Subcutaneous abdominal adipose tissue (tissue), 5 donors: ENCODE measurements at regions not wholly inside any gene's neighbourhood (a gene's known extent, or its start where the extent isn't known, plus 50 kb on each side); places are given as distances from the start of the nearest gene placed in this dataset.
A peak's percentile ranks its signal among the peaks of the same experiment; 100 is the strongest.

ENCODE experiments used
- H3K27ac ChIP-seq: one replicate; pipeline ENCODE4 v1.7.0; 2013; ENCODE audit warnings: low read depth, mild to moderate bottlenecking, inconsistent platforms, low read length, moderate library complexity
- H3K27me3 ChIP-seq, 5 donors: one replicate each; pipeline ENCODE4 v1.7.0; 2013; ENCODE audit warnings: low read length in 5 of 5, inconsistent platforms in 1 of 5; ENCODE audit not compliant: control insufficient read depth in 5 of 5, insufficient read depth in 4 of 5
- H3K36me3 ChIP-seq, 5 donors: one replicate each; pipeline ENCODE4 v1.7.0; 2013; ENCODE audit warnings: low read length in 5 of 5; ENCODE audit not compliant: control insufficient read depth in 5 of 5, insufficient read depth in 5 of 5
- H3K4me1 ChIP-seq, 5 donors: one replicate each; pipeline ENCODE4 v1.7.0; 2013; ENCODE audit warnings: low read length in 5 of 5, mild to moderate bottlenecking in 3 of 5, moderate library complexity in 1 of 5; ENCODE audit not compliant: control insufficient read depth in 5 of 5, insufficient read depth in 5 of 5
- H3K4me3 ChIP-seq, 5 donors: one replicate each; pipeline ENCODE4 v1.7.0; 2013; ENCODE audit warnings: low read length in 5 of 5, low read depth in 1 of 5
- H3K9ac ChIP-seq, 5 donors: one replicate each; pipeline ENCODE4 v1.7.0; 2013; ENCODE audit warnings: low read length in 5 of 5, mild to moderate bottlenecking in 4 of 5, moderate library complexity in 3 of 5
- H3K9me3 ChIP-seq, 5 donors: one replicate each; pipeline ENCODE4 v1.7.0; 2013; ENCODE audit warnings: low read length in 5 of 5; ENCODE audit not compliant: control insufficient read depth in 5 of 5
- donor health status: healthy.
- donor health status: healthy.
- donor health status: healthy.
- donor health status: healthy.
- donor health status: healthy.

DNA sequence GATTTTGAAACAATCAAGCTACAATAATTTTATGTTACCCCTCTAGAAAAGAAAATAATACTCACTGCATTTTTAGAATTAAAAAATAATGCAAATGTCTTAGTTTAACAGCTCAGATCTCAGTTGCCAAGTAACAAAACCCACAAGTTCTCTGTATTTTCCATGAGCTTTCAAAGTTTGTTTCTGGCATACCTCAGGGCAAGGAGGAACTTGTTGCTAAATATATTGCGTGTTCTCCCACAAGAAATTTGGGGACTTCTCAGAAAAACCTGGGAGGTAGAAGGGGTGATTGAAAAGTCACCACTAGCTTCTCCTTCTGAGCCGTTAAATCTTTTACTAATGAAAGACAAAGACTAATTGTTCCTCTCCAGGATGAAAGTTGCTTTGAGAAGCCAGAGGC, 236.8 kb upstream of the MARCKS start:
- Histone ChIP-seq H3K9ac (no peak overlapping the region), H3K4me3 (no peak overlapping the region), H3K36me3 (no peaks in the 10 kb centered on the region), H3K27me3 (no peaks in the 10 kb centered on the region), H3K27ac (no peak overlapping the region), H3K4me1 (no peaks in the 10 kb centered on the region), H3K9me3 (no peaks in the 10 kb centered on the region)

DNA sequence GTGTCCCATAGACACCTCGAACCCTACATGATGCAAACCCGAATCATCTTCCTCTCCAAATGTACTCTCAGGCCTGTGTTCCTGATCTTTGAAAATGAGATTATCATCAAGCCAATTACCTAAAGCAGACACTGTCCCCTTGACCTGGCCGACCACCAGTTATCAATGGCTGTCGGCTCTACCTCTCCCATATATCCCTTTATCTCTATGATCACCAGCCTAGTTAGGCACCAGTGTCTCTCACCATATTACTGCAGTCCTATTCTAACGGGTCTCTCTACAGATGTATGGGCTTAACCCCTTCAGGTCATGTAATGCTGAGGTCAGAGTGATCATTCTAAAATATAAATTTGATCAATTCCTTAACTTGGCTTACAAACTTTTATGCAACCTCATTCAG, 234.9 kb upstream of the MARCKS start:
- no peak overlapping the region for H3K27ac ChIP-seq
- no peaks in the 10 kb centered on the region for H3K27me3 ChIP-seq
- H3K4me1 ChIP-seq, result no peaks in the 10 kb centered on the region
- no peaks in the 10 kb centered on the region for H3K9me3 ChIP-seq
- no peaks in the 10 kb centered on the region for H3K36me3 ChIP-seq
- H3K4me3 ChIP-seq, result no peak overlapping the region
- H3K9ac ChIP-seq, result no peak overlapping the region

DNA sequence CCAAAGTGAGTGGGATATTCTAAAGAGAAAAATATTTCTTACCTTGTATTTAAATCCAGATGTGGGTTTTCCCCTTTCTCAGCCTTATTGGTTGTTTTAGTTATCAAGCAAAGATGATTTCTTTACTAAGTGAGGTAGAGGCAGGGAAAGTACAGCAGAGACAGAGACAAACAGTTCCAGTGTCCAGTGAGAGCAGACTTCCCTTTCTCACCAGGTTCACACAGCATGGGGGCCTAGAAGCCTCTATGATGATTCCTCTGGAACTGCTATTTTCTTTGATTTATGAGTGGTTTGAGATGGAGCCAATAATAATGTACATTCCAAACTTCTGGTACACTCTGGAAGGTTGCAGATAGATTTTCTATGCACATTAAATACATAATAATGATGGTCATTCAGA, 234.0 kb upstream of the MARCKS start:
- no peaks in the 10 kb centered on the region for H3K27me3 ChIP-seq

DNA sequence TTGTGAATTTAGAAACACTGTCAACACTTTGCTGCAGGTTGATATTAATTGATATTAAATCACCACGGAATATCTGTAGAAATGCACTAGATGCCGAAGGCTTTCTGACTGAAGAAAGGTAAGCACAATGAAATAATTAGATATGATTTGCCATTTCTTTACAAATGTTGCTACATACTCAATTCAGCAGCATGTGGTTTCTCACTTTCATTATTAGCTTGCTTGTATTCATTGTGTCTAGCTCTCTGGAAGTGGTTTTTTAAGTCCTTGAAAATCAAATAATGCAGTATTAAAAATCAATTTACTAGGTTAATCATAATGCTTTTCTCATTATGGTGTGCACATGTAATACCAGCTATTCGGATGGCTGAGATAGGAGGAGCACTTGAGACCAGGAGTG, 231.3 kb upstream of the MARCKS start:
- no peak overlapping the region for H3K9ac ChIP-seq
- no peaks in the 10 kb centered on the region for H3K36me3 ChIP-seq
- no peak overlapping the region for H3K27ac ChIP-seq
- no peak overlapping the region for H3K4me3 ChIP-seq
- no peaks in the 10 kb centered on the region for H3K9me3 ChIP-seq
- H3K27me3 ChIP-seq, result no peaks in the 10 kb centered on the region
- peaks cover 0 to 17% (median 14%) of the 10 kb centered on the region in 5 donors for H3K4me1 ChIP-seq

More for the DNA sequence above, 234.0 kb upstream of the MARCKS start:
- no peak overlapping the region for H3K4me3 ChIP-seq
- no peaks in the 10 kb centered on the region for H3K9me3 ChIP-seq
- H3K9ac ChIP-seq, result no peak overlapping the region
- no peak overlapping the region for H3K27ac ChIP-seq
- no peaks in the 10 kb centered on the region for H3K4me1 ChIP-seq
- H3K36me3 ChIP-seq, result no peaks in the 10 kb centered on the region

DNA sequence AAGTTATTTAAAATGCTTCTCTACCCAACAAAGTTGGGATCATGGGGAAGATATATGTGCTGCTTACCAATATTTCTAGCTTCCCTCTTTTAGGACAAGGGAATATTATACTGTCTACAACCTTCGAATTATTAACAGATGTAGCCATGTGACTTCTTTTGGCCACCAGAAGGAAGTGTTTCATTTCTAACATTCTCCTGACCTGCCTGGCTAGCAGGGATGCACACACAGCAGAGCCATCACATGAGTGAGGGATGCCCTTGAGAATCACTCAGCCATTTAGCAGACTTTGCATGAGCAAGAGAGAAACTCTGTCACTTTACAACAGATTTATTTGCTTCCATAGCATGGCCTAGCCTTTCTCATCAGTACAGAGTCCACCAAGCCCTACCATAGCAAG, 230.7 kb upstream of the MARCKS start:
- H3K4me3 ChIP-seq, result no peak overlapping the region
- no peaks in the 10 kb centered on the region for H3K36me3 ChIP-seq
- H3K4me1 ChIP-seq, result peaks cover 4 to 23% (median 20%) of the 10 kb centered on the region in 5 donors
- H3K27me3 ChIP-seq, result no peaks in the 10 kb centered on the region
- H3K9ac ChIP-seq, result no peak overlapping the region
- H3K9me3 ChIP-seq, result no peaks in the 10 kb centered on the region
- H3K27ac ChIP-seq, result no peak overlapping the region

DNA sequence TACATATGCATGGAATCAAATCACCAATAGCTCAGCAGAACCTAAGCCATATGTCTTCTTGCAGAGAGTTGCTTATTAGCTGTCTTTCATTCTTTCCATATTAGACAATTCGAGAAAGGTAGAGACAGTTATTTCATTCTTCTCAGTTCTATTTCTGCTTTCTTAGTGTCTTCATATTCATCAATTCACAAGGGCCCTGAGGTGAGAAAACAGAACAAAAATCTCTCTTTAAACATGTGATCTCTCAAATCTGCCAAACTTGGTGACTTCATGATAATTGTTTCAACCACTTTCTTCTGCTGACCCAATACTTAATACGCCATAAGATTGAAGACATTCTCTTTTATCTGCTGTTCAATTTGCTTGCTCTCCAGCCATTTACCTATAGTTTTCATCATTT, 229.7 kb upstream of the MARCKS start:
- Histone ChIP-seq H3K27ac (no peak overlapping the region), H3K9ac (no peak overlapping the region), H3K27me3 (peaks cover 0 to 2% (median 0%) of the 10 kb centered on the region in 5 donors), H3K4me3 (no peak overlapping the region), H3K4me1 (peaks cover 10 to 33% (median 28%) of the 10 kb centered on the region in 5 donors), H3K9me3 (peaks cover 0 to 2% (median 0%) of the 10 kb centered on the region in 5 donors), H3K36me3 (no peaks in the 10 kb centered on the region)

DNA sequence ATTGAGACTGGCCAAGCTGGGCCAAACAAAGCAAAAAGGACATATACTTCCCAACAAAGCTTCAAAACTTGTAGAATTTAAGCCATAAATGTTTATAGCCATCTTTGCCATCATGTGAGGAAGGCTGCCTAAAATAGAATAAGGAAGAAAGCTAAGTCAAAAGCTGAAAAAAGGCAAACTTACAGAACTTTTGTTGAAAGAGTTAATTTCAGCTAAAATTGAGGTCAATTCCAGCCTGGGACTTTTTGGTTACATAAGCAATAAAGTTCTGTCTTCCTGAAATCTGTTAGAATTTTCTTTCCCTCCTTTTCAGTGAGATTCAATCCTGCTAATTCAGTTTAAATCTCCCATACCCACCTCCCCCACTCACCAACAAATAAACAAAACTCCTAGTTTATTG, 227.9 kb upstream of the MARCKS start:
- Histone ChIP-seq H3K9me3 (peaks cover 0 to 2% (median 0%) of the 10 kb centered on the region in 5 donors), H3K4me3 (no peak overlapping the region), H3K36me3 (no peaks in the 10 kb centered on the region), H3K9ac (peak overlapping the region in 1 of 5 donors; percentile 4), H3K27ac (peak overlapping the region; percentile 96), H3K4me1 (peaks cover 14 to 48% (median 37%) of the 10 kb centered on the region in 5 donors), H3K27me3 (peaks cover 0 to 2% (median 0%) of the 10 kb centered on the region in 5 donors)

DNA sequence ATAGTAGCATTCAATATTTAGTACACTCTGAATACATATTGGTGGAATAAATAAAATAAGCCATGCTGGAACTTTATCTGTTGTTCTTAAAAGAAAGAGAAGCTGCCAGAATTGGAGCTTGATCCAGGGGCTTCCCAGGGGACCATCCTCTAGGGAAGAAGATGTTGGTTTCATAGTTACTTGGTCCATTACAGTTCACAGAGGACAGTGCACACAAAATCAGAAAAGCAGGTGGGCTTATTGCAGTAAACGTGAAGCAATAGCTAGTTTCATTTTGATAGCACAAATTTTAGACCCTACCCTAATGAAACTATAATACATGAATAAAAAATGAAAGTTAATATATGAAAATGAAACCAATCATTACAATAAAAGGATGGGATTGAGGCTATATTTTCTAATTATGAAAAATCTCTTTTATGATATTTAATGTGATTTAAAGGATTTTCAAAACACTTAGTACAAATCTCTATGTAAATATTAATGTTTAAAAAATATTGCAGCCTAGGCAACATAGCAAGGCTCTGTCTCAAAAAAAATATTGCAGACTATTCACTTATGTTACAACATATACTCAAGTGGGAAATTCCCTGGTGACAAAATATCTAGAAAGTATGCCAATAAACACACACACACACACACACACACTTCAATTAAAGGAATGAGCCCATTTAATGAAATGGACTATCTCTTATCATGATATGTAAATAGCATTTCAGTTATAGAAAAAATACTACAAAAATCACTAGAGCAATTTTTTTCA, 227.0 kb upstream of the MARCKS start:
- Histone ChIP-seq H3K27me3 (peaks cover 0 to 2% (median 0%) of the 10 kb centered on the region in 5 donors), H3K36me3 (no peaks in the 10 kb centered on the region), H3K9me3 (peaks cover 0 to 2% (median 0%) of the 10 kb centered on the region in 5 donors), H3K9ac (no peak overlapping the region), H3K27ac (peak overlapping the region; percentile 96), H3K4me3 (no peak overlapping the region), H3K4me1 (peaks cover 14 to 57% (median 46%) of the 10 kb centered on the region in 5 donors)

DNA sequence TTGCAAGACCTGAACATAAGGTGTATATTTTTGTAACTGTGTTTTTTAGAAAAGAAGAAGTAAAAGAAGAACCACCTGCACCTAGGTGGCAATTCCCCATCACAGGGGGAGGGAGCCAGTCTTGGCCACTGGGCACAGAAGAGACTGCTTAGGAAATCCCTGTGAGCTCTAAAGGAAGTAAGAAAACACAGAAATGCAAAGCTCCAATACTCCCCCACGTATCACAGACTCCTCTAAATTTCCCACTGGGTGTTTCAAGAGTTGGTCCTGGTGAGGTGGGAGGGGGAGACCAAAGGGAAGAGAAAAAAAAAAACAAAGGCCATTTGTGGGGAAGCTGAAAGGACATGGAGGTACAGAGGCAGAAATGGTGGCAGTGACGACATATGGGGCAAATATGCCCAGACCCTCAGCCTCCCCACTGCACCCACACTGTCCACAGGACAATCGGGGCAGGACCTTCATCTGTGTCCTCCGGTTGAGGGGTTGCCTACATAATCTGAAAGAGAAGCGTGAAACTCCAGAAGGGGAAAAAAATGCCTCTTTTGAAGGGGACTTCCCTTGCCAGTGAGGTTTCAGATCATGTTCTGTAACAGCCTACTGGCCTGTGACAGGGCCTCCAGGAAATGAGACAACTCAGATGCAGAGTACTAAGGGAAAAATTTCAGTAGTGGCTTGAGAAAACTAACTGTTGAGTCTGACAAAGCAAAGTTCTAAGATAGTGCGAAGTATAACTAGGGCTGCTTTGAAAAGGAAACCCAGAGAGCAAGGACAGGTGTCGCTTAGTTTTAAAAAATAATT, 226.2 kb upstream of the MARCKS start:
- Histone ChIP-seq H3K9ac (peak overlapping the region; percentile 31 to 98 (median 54)), H3K27ac (peak overlapping the region; percentile 96), H3K4me3 (peak overlapping the region in 2 of 5 donors; percentile 24 to 56)

DNA sequence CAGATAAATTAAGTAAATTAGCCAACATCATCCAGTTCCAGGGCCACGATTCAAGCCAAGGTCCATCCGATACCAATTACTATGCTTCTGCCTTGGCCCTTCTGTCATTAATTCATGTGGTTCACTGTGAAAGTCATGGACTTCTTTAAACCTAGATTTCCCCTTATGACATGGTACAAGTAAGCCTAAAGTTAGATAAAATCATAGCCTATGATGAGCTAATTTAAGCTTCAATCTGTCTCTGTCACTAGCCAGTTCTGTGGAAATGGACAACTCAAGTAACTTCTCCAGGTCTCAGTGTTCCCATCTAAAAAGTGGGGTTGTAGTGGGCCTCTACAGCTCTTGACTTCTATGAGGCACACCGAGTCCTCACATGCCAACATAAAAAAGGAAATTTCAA, 225.5 kb upstream of the MARCKS start:
- peak overlapping the region; percentile 96 for H3K27ac ChIP-seq
- H3K4me3 ChIP-seq, result no peak overlapping the region
- H3K4me1 ChIP-seq, result peaks cover 14 to 62% (median 48%) of the 10 kb centered on the region in 5 donors
- peaks cover 0 to 2% (median 0%) of the 10 kb centered on the region in 5 donors for H3K9me3 ChIP-seq
- H3K36me3 ChIP-seq, result no peaks in the 10 kb centered on the region
- peaks cover 0 to 2% (median 0%) of the 10 kb centered on the region in 5 donors for H3K27me3 ChIP-seq
- peak overlapping the region; percentile 31 to 98 (median 54) for H3K9ac ChIP-seq

More for the DNA sequence above, 226.2 kb upstream of the MARCKS start:
- H3K4me1 ChIP-seq, result peaks cover 14 to 62% (median 48%) of the 10 kb centered on the region in 5 donors
- peaks cover 0 to 2% (median 0%) of the 10 kb centered on the region in 5 donors for H3K9me3 ChIP-seq
- peaks cover 0 to 2% (median 0%) of the 10 kb centered on the region in 5 donors for H3K27me3 ChIP-seq
- H3K36me3 ChIP-seq, result no peaks in the 10 kb centered on the region
